DMS 273 (cell line): ENCODE measurements at regions not wholly inside any gene's neighbourhood (a gene's known extent, or its start where the extent isn't known, plus 50 kb on each side); places are given as distances from the start of the nearest gene placed in this dataset.
"Not testable (repeated sequence)": the region's sequence is repeated elsewhere in the genome, so short reads cannot be mapped to it uniquely, and the experiment has no call there.

ENCODE experiments used
- DNase-seq: peaks from one replicate; lab custom pipeline; 2025; ENCODE audit not compliant: unreplicated experiment; lab: John Stamatoyannopoulos, UW

- no peak for DNase-seq
Measured at GRCh38 chr4:84379917-84380641, 119.0 kb downstream of the NKX6-1 start.

- DNase-seq: no peak
Measured at GRCh38 chr4:84378983-84379382, 120.1 kb downstream of the NKX6-1 start.

GRCh38 chr4:84378356-84378755, 120.7 kb downstream of the NKX6-1 start:
- no peak for DNase-seq

DNA sequence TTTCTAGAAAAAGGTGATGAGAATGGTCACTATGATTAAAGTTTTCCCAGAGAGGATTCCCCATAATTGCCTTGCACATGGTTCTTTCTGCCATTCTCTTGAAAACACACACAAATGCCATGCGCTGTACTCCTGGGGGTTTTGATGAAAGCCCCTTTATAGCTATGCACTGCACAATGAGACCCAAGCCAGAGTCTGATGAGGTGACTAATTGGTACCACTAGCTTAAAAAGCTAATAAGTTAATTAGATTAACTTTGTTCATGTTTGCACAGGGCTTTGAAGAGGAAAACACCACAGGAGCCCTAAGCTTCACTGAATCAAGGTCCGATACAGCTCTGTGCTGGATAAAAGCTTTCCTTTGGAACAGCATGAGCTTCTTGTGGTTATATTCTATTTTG, 132.2 kb downstream of the NKX6-1 start:
- DNase-seq: no peak

DNA sequence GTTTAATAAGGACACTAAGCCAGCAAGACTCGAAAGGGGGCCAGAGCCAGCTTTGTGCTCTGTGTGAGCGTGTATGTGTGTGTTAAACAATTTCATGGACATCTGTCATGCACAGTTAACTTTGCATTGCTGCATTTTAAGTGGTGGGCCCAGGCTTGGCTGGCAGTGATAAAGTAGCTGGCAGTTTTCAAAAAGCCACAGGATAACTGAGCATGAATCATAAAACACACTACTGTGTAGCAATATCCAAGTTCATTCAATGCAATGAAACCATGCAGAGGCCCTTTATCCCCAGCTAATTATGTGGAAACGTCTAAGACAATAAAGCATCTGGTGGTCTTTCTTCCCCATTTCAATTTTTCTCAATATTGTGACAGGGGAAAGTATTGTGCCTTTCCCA, 132.9 kb downstream of the NKX6-1 start:
- DNase-seq: peak; percentile 69

- DNase-seq: peak; percentile 58
Measured at GRCh38 chr4:84362896-84363655, 136.0 kb downstream of the NKX6-1 start.

- no peak for DNase-seq
Measured at GRCh38 chr4:84342161-84342560, 156.9 kb downstream of the NKX6-1 start.

GRCh38 chr4:84341559-84341958, 157.5 kb downstream of the NKX6-1 start:
- no peak for DNase-seq

DNA sequence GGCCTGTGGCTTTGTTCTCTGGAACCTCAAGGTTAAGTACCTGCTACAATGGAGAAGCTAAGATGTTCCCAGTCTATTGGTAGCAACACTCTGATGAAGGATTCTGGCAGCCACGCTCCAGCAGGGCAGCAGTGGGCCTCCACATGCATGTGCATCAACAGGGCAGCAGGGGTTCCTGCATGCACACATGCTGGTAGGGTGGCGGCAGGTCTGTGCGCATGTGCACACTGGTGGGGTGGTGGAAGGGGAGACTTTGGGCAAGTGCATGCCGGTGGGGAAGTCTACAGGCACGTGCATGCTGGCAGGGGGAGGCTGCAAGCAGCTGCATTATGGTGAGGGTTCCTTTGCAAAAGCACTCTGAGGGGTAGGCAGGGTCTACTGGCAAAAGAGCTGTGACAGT, 160.7 kb downstream of the NKX6-1 start:
- no peak for DNase-seq

DNA sequence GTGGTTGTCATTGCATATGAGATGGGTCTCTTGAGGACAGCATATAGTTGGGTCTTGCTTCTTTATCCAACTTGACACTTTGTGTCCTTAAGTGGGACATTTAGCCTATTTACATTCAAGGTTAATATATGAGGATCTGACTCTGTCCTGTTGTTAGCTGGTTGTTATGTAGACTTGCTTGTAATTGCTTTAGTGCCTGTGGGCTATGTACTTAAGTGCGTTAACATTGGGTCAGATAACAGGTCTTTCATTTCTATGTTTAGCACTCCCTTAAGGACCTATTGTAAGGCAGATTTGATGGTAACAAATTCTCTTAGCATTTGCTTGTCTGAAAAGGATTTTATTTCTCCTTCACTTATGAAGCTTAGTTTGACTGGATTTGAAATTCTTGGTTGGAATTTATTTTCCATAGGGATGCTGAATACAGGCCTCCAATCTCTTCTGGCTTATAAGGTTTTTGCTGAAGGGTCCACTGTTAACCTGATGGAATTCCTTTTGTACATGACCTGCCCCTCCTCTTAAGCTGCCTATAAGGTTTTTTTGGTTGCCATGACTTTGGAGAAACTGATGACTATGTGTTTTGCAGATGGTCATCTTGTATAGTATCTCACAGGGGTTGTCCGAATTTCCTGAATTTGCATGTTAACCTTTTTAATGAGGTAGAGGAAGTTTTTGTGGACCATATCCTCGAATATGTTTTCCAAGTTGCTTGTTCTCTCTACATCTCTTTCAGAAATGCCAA, 162.0 kb downstream of the NKX6-1 start:
- DNase-seq: no peak

DNA sequence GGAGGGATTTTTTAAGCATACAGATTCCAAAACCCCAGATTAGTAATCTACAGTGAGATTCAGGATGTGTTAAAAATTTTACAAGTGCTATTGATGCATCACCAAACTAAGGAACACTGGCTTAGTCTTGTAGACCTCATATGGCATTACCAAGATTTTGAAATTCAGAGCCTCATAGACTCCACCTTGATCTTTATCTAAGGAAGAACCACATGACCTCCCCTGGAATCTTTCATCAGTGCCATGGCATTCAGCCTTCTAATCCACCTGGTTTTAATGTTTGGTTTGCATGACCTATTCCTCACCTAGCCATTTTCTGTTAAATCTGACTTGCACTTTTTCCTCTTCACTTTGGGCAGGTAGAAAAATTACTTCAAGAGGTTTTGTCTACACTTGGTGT, 171.6 kb downstream of the NKX6-1 start:
- DNase-seq: no peak

DNA sequence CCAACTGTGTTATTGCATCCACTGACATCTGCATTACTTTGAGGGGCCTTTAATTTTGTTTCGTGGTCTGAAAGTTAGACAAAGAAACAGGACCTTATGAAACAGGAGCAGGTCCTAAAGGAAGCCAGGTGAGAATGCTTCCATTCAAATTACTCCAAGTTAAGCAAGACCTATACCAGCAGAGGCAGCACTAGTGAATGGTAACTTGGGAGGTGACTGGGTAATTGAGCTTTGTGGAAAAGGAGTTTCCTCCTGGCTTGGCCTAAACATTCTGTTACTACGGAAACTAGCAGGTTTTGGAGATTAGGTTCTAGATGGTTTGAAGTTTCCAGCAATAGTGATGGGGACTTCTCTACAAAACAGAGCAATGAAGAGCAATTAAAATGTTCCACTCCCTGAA, 173.5 kb downstream of the NKX6-1 start:
- no peak for DNase-seq

DNA sequence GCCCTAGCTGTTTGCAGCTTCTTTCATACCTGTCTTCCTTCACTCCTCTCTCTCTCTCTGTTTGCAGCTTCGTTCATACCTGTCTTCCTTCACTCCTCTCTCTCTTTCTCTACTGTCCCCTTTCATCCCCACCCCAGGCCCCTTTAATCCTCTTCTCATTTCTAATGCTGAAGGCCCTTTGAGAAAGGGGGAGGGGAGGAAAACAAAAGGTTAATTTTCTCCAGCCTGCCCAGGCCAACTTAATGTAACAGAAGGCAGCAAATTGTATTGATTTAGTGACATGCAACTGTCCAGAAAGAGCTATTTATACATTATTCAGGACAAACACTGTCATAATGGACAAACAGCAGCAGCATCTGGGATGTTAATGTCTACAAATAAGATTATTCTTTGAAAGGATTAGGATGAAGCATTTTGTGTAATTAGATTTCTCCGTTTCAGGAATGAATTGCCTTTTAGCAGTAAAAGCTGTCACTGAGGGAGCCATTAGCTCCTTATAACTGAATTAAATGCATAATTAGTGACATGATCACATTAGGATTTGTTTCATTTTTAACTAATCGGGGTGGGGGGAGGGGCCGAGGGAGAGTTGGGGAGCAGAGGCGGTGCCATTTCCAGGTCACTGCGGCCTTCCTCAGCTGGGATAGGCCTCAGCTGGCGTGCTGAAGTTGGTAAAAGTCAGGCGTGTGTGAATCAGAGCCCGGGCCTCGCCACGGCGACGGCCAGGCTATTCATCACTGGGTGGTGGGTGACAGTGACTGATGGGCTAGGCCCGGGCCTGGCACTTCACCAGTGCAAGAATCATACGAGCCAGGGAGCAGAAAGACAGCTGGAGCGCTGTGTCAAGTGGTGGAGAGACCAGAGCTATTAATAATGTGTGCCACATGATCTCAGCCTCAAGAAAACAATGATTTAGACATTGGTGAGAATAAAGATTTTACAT, 174.5 kb downstream of the NKX6-1 start:
- peak; percentile 5 for DNase-seq

DNA sequence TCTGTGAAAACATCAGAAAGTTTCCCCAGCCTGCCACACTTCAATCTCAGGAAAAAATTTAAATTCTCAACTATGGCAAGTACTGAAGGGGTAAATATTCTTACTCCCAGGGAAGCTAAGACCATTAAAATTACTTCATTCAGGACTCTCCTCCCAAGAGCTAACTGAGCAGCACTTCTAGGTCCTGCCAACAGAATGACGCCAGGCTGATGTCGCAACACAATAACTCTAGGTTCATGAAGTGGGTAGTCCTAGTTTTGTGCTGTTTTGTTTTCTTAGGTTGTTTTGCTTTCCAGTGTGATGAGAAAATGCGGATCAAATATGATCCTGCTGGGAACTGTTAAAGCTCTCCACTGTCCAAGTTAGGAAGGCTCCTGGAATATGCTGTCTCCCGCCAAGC, 180.0 kb downstream of the NKX6-1 start:
- no peak for DNase-seq

DNA sequence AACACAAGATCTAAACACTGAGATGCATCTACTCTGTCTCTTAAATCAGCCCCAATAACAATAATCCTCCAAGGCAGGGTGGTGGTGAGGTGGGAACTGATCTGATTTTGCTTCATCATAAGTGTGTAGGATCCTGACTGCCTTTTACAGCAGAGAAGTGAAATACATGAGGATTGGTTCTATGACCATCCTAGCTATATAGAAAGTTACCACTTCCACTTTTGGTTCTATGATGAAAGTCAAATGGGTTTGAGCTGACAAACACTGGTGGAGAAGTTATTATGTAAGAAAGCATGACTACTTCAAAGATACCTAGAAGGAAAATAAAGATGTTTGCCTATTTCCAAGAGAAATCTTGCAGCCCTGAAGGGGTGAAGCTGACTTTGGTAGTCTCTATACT, 181.6 kb downstream of the NKX6-1 start:
- no peak for DNase-seq

- DNase-seq: no peak
Measured at GRCh38 chr4:84312426-84313012, 186.6 kb downstream of the NKX6-1 start.

- no peak for DNase-seq
Measured at GRCh38 chr4:84309191-84309590, 189.9 kb downstream of the NKX6-1 start.

DNA sequence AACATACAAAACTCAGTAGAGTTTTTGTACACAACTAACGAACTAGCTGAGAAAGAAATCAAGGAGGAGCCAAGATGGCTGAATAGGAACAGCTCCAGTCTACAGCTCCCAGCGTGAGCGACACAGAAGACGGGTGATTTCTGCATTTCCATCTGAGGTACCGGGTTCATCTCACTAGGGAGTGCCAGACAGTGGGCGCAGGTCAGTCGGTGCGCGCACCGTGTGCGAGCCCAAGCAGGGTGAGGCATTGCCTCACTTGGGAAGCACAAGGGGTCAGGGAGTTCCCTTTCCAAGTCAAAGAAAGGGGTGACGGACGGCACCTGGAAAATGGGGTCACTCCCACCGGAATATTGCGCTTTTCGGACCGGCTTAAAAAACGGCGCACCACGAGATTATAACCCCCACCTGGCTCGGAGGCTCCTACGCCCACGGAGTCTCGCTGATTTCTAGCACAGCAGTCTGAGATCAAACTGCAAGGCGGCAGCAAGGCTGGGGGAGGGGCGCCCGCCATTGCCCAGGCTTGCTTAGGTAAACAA, 200.3 kb downstream of the NKX6-1 start:
- DNase-seq: not testable (repeated sequence)

DNA sequence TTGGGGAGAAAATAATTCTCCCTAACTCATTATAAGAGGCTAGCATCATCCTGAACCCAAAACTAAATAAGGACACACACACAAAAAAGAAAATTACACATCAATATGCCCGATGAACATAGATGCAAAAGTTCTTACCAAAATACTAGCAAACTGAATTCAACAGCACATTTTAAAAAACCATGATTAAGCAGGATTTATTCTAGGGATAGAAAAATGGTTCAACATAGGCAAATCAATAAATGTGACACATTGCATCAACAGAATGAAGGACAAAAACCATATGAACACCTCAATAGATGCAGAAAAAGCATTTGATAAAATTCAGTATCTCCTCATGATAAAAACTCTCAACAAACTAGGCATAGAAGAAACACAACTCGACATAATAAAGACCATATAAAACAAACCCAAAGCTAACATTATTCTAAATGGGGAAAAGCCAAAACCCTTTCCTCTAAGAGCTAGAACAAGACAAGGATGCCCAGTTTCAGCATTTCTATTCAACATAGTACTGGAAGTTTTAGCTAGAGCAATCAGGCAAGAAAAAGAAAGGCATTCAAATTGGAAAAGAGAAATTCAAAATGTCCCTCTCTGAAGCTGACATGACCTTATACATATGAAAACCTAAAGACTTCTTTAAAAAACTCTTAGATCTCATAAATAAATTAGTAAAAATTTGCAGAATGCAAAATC, 200.9 kb downstream of the NKX6-1 start:
- DNase-seq: no peak

DNA sequence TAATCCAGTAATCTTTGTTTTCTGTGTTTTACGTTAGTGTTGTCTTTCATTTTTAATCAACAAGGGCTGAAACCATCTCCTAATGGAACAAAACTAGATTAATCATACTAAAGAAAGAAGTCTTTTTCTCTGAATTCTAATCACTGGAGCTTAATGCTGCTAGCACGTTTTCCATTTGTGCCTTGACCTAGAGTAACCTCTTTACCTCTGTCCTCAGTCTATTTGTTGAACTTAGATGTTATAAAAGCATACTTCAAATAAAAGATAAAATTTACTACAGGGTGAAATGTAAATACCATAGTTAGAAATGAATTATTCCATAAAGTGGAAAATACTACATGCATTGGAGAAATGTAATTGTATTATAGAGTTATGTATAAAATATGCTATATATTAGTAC, 207.1 kb downstream of the NKX6-1 start:
- DNase-seq: no peak
